ENCODE measurements at regions not wholly inside any gene's neighbourhood (a gene's known extent, or its start where the extent isn't known, plus 50 kb on each side); places are given as distances from the start of the nearest gene placed in this dataset.

GRCh38 chr1:4203501-4203900 is 303.4 kb upstream of the C1orf174 start:
- TF ChIP-seq CTCF (IDR thresholded peaks at IDR 0.05; ENCODE audit: extremely low read depth in 1 of 2, insufficient read depth in 1 of 2, low read depth in 1 of 2, low read length in 2 of 2), result no peak
- TF ChIP-seq, protein P1, sequence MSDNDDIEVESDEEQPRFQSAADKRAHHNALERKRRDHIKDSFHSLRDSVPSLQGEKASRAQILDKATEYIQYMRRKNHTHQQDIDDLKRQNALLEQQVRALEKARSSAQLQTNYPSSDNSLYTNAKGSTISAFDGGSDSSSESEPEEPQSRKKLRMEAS (IDR thresholded peaks at IDR 0.05; ENCODE audit: insufficient read depth, insufficient read length), result no peak
- TF ChIP-seq POLR2A (IDR thresholded peaks at IDR 0.05; ENCODE audit: low read depth, low read length), result no peak
- no peak for TF ChIP-seq GATA2 (IDR thresholded peaks at IDR 0.05; ENCODE audit: insufficient read depth, insufficient read length, low read depth, low read length)
- no peak for TF ChIP-seq MYC (IDR thresholded peaks at IDR 0.05; ENCODE audit: low read depth, low read length)
- no peak for TF ChIP-seq EZH2 (IDR thresholded peaks at IDR 0.05; ENCODE audit: borderline replicate concordance, low read depth, low read length, severe bottlenecking)
